KMS-11 (cell line): ENCODE measurements at regions not wholly inside any gene's neighbourhood (a gene's known extent, or its start where the extent isn't known, plus 50 kb on each side); places are given as distances from the start of the nearest gene placed in this dataset.

Experiments
- H2AFZ ChIP-seq: fragments of 200-600 bp; sonication (generic); 2 replicates; pipeline ENCODE4 v1.6.1; 2016; ENCODE audit warnings: antibody characterized with exemption, mixed run types, low read depth
- H3K27ac ChIP-seq: fragments of 200-600 bp; sonication (generic); 2 replicates; pipeline ENCODE4 v1.6.1; 2016; ENCODE audit warnings: mild to moderate bottlenecking, mixed run types
- H3K27me3 ChIP-seq: fragments of 200-600 bp; sonication (generic); 2 replicates; pipeline ENCODE4 v1.6.1; 2017; ENCODE audit warnings: mild to moderate bottlenecking, low read depth, mixed run types, moderate library complexity; ENCODE audit not compliant: insufficient read depth
- H3K36me3 ChIP-seq: fragments of 200-600 bp; sonication (generic); 2 replicates; pipeline ENCODE4 v1.6.1; 2017; ENCODE audit warnings: mild to moderate bottlenecking, mixed run types; ENCODE audit not compliant: insufficient read depth
- H3K4me1 ChIP-seq: fragments of 200-600 bp; sonication (generic); 2 replicates; pipeline ENCODE4 v1.6.1; 2016; ENCODE audit warnings: mild to moderate bottlenecking, low read depth, mixed run types; ENCODE audit not compliant: poor library complexity, severe bottlenecking
- H3K4me2 ChIP-seq: fragments of 200-600 bp; sonication (generic); 2 replicates; pipeline ENCODE4 v1.7.0; 2016; ENCODE audit warnings: mild to moderate bottlenecking, mixed run types
- H3K4me3 ChIP-seq: fragments of 200-600 bp; sonication (generic); IDR thresholded peaks from 2 replicates; pipeline ENCODE4 v1.6.1; 2017; ENCODE audit warnings: low read depth, low read length, mixed read lengths; ENCODE audit not compliant: insufficient read depth
- H3K79me2 ChIP-seq: fragments of 200-600 bp; sonication (generic); 2 replicates; pipeline ENCODE4 v1.6.1; 2016; ENCODE audit warnings: low read depth, mixed run types; ENCODE audit not compliant: insufficient read depth
- H3K9ac ChIP-seq: fragments of 200-600 bp; sonication (generic); 2 replicates; pipeline ENCODE4 v1.6.1; 2016; ENCODE audit warnings: mild to moderate bottlenecking, mixed run types
- H4K20me1 ChIP-seq: fragments of 200-600 bp; sonication (generic); 2 replicates; pipeline ENCODE4 v1.6.1; 2016; ENCODE audit warnings: mild to moderate bottlenecking, mixed run types; ENCODE audit not compliant: insufficient read depth
- CTCF ChIP-seq: fragments of 200-600 bp; sonication (generic); conservative IDR thresholded peaks from 2 replicates; pipeline ENCODE4 v1.6.1; 2017; ENCODE audit warnings: low read depth, mild to moderate bottlenecking, antibody characterized with exemption, low read length, moderate library complexity, mixed read lengths

DNA sequence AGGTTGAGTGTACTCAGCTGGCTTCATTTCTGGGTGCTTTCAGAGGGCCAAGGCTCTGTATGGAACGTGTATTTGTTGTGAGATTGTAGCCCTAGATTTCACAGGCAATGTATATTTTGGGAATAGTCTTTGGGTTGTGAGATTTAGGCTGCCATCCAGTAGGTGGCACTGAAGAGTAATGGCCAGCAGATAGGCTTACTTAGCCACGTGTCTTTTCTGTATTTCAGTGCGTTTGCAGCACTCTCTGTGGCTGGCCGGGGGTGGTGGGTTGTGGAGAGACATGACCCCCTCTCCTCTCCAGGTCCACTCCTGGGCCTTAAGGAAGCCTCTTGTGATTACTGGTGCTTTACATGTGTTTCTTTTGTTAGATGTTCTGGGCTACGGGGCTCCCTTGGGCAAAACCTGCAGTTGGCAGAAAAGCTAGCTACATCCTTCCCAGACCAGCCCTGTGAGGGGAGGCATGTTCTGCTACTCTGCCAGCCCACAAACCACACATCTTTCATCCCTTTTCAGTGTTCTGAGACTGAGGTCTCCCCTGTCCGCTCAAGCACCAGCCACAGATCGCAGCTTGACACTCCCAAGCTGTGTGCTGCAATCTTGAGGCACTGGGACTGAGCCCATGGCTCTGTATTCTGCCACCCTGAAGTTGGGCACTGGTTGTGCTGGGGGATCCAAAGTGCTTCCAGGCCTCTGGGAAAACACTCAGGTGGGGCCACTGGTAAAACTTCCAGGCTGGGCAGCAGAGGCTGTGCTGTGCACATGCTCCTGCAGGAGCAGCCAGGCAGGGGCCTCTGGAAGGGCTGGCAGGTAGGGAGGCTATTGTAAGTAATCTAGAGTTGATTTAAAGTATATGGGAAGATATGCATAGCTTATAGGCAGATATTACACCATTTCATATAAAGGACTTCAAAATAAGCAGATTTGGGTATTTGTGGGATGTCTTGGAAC lies 1096.8 kb upstream of the PCDH20 start:
- peak overlapping the region; percentile 45; the same call in 1 of the 2 replicates for H3K9ac ChIP-seq
- no peaks in the 10 kb centered on the region for H3K27me3 ChIP-seq
- no peaks in the 10 kb centered on the region for H3K79me2 ChIP-seq
- peak overlapping the region; percentile 60 for H2AFZ ChIP-seq
- H3K4me3 ChIP-seq: no peak overlapping the region
- peak; percentile 71 for TF ChIP-seq CTCF
- peaks cover 33% of the 10 kb centered on the region for H3K4me1 ChIP-seq
- no peaks in the 10 kb centered on the region for H4K20me1 ChIP-seq
- peak overlapping the region; percentile 53 for H3K27ac ChIP-seq
- peak overlapping the region; percentile 57 for H3K4me2 ChIP-seq
- no peaks in the 10 kb centered on the region for H3K36me3 ChIP-seq

DNA sequence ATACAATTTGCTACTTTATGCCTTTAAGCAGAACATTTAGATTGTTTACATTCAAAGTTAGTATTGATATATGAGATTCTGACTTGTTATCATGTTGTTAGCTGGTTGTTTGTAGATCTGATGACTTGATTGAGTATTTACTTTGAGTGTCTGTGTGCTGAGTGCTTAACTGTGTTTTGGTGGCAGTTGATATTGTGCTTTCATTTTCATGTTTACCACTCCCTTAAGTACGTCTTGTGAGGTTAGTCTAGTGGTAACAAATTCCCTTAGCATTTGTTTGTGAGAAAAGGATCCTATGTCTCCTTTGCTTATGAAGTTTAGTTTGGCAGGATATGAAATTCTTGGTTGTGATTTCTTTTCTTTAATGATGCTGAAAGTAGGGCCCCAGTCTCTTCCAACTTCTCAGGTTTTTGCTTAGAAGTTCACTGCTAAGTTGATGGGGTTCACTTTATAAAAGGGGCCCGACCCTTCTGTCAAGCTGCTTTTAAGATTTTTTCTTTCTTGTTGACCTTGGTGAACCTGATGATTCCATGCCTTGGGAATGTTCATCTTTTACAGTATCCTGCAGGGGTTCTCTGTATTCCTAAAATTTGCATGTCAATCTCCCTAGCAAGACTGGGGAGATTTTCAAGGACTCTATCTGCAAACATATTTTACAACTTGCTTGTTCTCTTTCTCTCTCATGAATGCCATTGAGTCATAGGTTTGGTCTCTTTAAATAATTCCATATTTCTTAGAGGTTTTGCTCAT lies 1095.4 kb upstream of the PCDH20 start:
- H3K79me2 ChIP-seq: no peaks in the 10 kb centered on the region
- TF ChIP-seq CTCF: no peak
- H3K27ac ChIP-seq: peak overlapping the region; percentile 47; the same call in 1 of the 2 replicates
- peak overlapping the region; percentile 57 for H3K4me2 ChIP-seq
- no peaks in the 10 kb centered on the region for H4K20me1 ChIP-seq
- H3K27me3 ChIP-seq: no peaks in the 10 kb centered on the region
- peaks cover 33% of the 10 kb centered on the region for H3K4me1 ChIP-seq
- H2AFZ ChIP-seq: peak overlapping the region; percentile 67
- H3K36me3 ChIP-seq: no peaks in the 10 kb centered on the region
- peak overlapping the region; percentile 30; the same call in 1 of the 2 replicates for H3K9ac ChIP-seq
- H3K4me3 ChIP-seq: no peak overlapping the region

- Histone ChIP-seq H3K27me3 (no peaks in the 10 kb centered on the region), H3K79me2 (no peaks in the 10 kb centered on the region), H3K4me1 (no peaks in the 10 kb centered on the region), H3K4me3 (no peak overlapping the region), H3K4me2 (no peak overlapping the region), H2AFZ (no peak overlapping the region), H4K20me1 (no peaks in the 10 kb centered on the region), H3K9ac (no peak overlapping the region), H3K27ac (no peak overlapping the region), H3K36me3 (no peaks in the 10 kb centered on the region)
- no peak for TF ChIP-seq CTCF
Observed at GRCh38 chr13:62502588-62502987, 1086.9 kb upstream of the PCDH20 start.

DNA sequence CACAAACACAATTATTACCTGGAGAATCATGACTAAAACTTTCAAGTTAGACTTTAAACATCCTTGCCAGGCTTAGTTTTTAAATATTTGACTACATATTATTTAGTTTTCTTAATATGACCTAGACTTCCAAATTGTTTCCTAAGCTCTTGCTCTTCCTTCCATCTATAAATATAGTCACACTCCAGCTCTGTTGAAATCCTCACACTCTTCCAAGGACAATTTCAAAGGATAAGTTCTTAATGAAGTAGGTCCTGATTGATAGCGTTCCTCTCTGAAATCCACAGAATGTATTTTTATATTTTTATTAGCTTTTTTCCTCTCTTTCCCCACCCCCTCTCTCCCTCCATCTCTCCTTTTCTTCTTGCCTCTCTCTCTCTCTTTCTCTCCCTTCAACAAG lies 1074.1 kb upstream of the PCDH20 start:
- no peak overlapping the region for H3K4me3 ChIP-seq
- TF ChIP-seq CTCF: no peak
- H4K20me1 ChIP-seq: no peaks in the 10 kb centered on the region
- H3K4me2 ChIP-seq: no peak overlapping the region
- H3K27me3 ChIP-seq: no peaks in the 10 kb centered on the region
- H3K79me2 ChIP-seq: no peaks in the 10 kb centered on the region
- H3K9ac ChIP-seq: no peak overlapping the region
- no peak overlapping the region for H3K27ac ChIP-seq
- H3K4me1 ChIP-seq: no peaks in the 10 kb centered on the region
- no peak overlapping the region for H2AFZ ChIP-seq
- H3K36me3 ChIP-seq: no peaks in the 10 kb centered on the region
